GM19240 (cell line): ENCODE measurements at regions not wholly inside any gene's neighbourhood (a gene's known extent, or its start where the extent isn't known, plus 50 kb on each side); places are given as distances from the start of the nearest gene placed in this dataset.

Experiments
- DNase-seq: peaks from one replicate; pipeline ENCODE4 v3.0.0; 2011; ENCODE audit warnings: low spot score; ENCODE audit not compliant: insufficient read length

- DNase-seq = no peak
Observed at GRCh38 chr14:97187916-97188315, 390.7 kb downstream of the VRK1 start.

GRCh38 chr14:97196336-97196735 lies 399.2 kb downstream of the VRK1 start:
- DNase-seq = no peak

- no peak for DNase-seq
Observed at GRCh38 chr14:97198813-97199212, 401.6 kb downstream of the VRK1 start.

- DNase-seq = no peak
Observed at GRCh38 chr14:97200245-97200644, 403.1 kb downstream of the VRK1 start.

GRCh38 chr14:97206916-97207315 lies 409.7 kb downstream of the VRK1 start:
- DNase-seq = no peak

- DNase-seq = no peak
Observed at GRCh38 chr14:97210202-97210601, 413.0 kb downstream of the VRK1 start.

- no peak for DNase-seq
Observed at GRCh38 chr14:97212399-97212798, 415.2 kb downstream of the VRK1 start.

- DNase-seq = no peak
Observed at GRCh38 chr14:97213720-97214119, 416.5 kb downstream of the VRK1 start.

GRCh38 chr14:97215263-97215969 lies 418.2 kb downstream of the VRK1 start:
- no peak for DNase-seq

- DNase-seq = no peak
Observed at GRCh38 chr14:97217111-97217885, 420.1 kb downstream of the VRK1 start.

GRCh38 chr14:97218274-97218673 lies 421.1 kb downstream of the VRK1 start:
- no peak for DNase-seq

GRCh38 chr14:97218691-97219430 lies 421.7 kb downstream of the VRK1 start:
- DNase-seq = no peak

- no peak for DNase-seq
Observed at GRCh38 chr14:97219431-97220017, 422.3 kb downstream of the VRK1 start.

GRCh38 chr14:97221572-97222285 lies 424.5 kb downstream of the VRK1 start:
- DNase-seq = no peak

GRCh38 chr14:97224016-97224415 lies 426.8 kb downstream of the VRK1 start:
- DNase-seq = no peak

- no peak for DNase-seq
Observed at GRCh38 chr14:97230051-97230450, 432.9 kb downstream of the VRK1 start.

- no peak for DNase-seq
Observed at GRCh38 chr14:97233319-97233985, 436.3 kb downstream of the VRK1 start.

- no peak for DNase-seq
Observed at GRCh38 chr14:97246648-97247047, 449.5 kb downstream of the VRK1 start.

GRCh38 chr14:97248973-97249372 lies 451.8 kb downstream of the VRK1 start:
- DNase-seq = no peak

GRCh38 chr14:97250931-97251330 lies 453.7 kb downstream of the VRK1 start:
- no peak for DNase-seq
